K562 (cell line): ENCODE measurements at regions not wholly inside any gene's neighbourhood (a gene's known extent, or its start where the extent isn't known, plus 50 kb on each side); places are given as distances from the start of the nearest gene placed in this dataset.

Experiments used
- ATAC-seq: fragments of 200-7000 bp; cut with Tn5 transposase; 3 replicates; pipeline ENCODE4 v1.9.1; 2020; ENCODE audit warnings: moderate library complexity
- BruUV-seq: library from RNA; stranded (reverse); fragments of 400-500 nt; replicated peaks from 2 replicates; lab custom pipeline; 2021; lab: Mats Ljungman, UMichigan
- CTCF ChIA-PET: fragments of 300-600 bp; formaldehyde crosslinking; extraction: SDS; loops from one replicate; lab custom pipeline; 2021; ENCODE audit warnings: low intra/inter-chr PET ratio; lab: Yijun Ruan, JAX
- POLR2A ChIA-PET: fragments of 300-600, 350-650 bp; sonication (Branson Sonifier 250); formaldehyde crosslinking; extraction: SDS; loops from one replicate; lab custom pipeline; 2021; ENCODE audit warnings: antibody characterized with exemption, inconsistent platforms; lab: Yijun Ruan, JAX
- DNase-seq, 4 experiments: peaks; one replicate each; pipeline versions ENCODE4 v3.0.0 to v3.0.0-alpha.2; 2011 to 2018; ENCODE audit warnings: low spot score in 3 of 4, mixed read lengths in 3 of 4; ENCODE audit errors: extremely low read depth in 1 of 4
- FAIRE-seq: peaks from 2 replicates; lab custom pipeline; 2011; peaks lifted over from hg19 to GRCh38; lab: Jason Lieb, UNC
- H2AFZ ChIP-seq: 2 replicates; pipeline ENCODE4 v1.6.0; 2011; ENCODE audit warnings: low read depth, low read length, control low read depth, inconsistent platforms
- H3K27ac ChIP-seq: fragments of 200-600 bp; 3 replicates; pipeline ENCODE4 v1.8.0; 2011; ENCODE audit warnings: low read depth, mild to moderate bottlenecking, control low read depth, inconsistent platforms, low read length, moderate library complexity, mixed read lengths; ENCODE audit errors: extremely low read depth
- H3K27me3 ChIP-seq, 2 experiments: fragments of 300-600 bp in 1 of 2; 2 replicates in 1 of 2; 3 replicates in 1 of 2; pipeline versions ENCODE4 v1.6.0 to v1.8.0; 2011; ENCODE audit warnings: inconsistent platforms in 2 of 2, low read length in 2 of 2, mild to moderate bottlenecking in 1 of 2, mixed read lengths in 1 of 2, moderate library complexity in 1 of 2; ENCODE audit not compliant: control insufficient read depth in 2 of 2, insufficient read depth in 2 of 2
- H3K36me3 ChIP-seq: fragments of 300-600 bp; 3 replicates; pipeline ENCODE4 v1.8.0; 2011; ENCODE audit warnings: mild to moderate bottlenecking, low read length, inconsistent platforms; ENCODE audit not compliant: control insufficient read depth, insufficient read depth
- H3K4me1 ChIP-seq, 2 experiments: fragments of 200-600 bp in 1 of 2; replicated peaks in 1 of 2; 2 replicates in 1 of 2; 3 replicates in 1 of 2; pipeline versions ENCODE4 v1.5.1 to v1.8.0; 2011; ENCODE audit warnings: inconsistent platforms in 2 of 2, low read length in 2 of 2, mild to moderate bottlenecking in 1 of 2, mixed read lengths in 1 of 2, moderate library complexity in 1 of 2; ENCODE audit not compliant: control insufficient read depth in 2 of 2, insufficient read depth in 2 of 2
- H3K4me2 ChIP-seq: 2 replicates; pipeline ENCODE4 v1.6.1; 2011; ENCODE audit warnings: low read length, control low read depth, inconsistent platforms, mixed read lengths; ENCODE audit not compliant: insufficient read depth
- H3K4me3 ChIP-seq: fragments of 200-600 bp; sonication (generic), shearing (Covaris generic); 2 replicates; pipeline ENCODE4 v1.5.1; 2016; ENCODE audit warnings: control low read depth, inconsistent platforms
- H3K79me2 ChIP-seq: fragments of 200-600 bp; 3 replicates; pipeline ENCODE4 v1.8.0; 2011; ENCODE audit warnings: low read length, inconsistent platforms; ENCODE audit not compliant: control insufficient read depth, insufficient read depth
- H3K9ac ChIP-seq, 2 experiments: 2 replicates each; pipeline versions ENCODE4 v1.6.0 to v1.6.1; 2011; ENCODE audit warnings: low read depth in 2 of 2, low read length in 2 of 2, control low read depth in 1 of 2, inconsistent platforms in 1 of 2, mild to moderate bottlenecking in 1 of 2, mixed read lengths in 1 of 2; ENCODE audit not compliant: insufficient read depth in 1 of 2
- H3K9me1 ChIP-seq: one replicate; pipeline ENCODE4 v1.6.0; 2011; ENCODE audit warnings: inconsistent platforms, mild to moderate bottlenecking, low read length, moderate library complexity; ENCODE audit not compliant: control insufficient read depth, insufficient read depth
- H3K9me3 ChIP-seq: replicated peaks from 2 replicates; pipeline ENCODE4 v1.5.1; 2011; ENCODE audit warnings: low read depth, low read length, inconsistent platforms; ENCODE audit not compliant: control insufficient read depth, insufficient read depth
- H4K20me1 ChIP-seq: replicated peaks from 2 replicates; pipeline ENCODE4 v1.6.1; 2011; ENCODE audit warnings: low read length, inconsistent platforms, mixed read lengths; ENCODE audit not compliant: control insufficient read depth, insufficient read depth
- BCLAF1 ChIP-seq, 2 experiments: fragments of 450-650 bp in 1 of 2; IDR thresholded peaks; 2 replicates each; pipeline ENCODE4 v1.6.1; 2011 to 2017; ENCODE audit warnings: low read depth in 2 of 2, antibody characterized with exemption in 1 of 2, borderline replicate concordance in 1 of 2, low read length in 1 of 2, mild to moderate bottlenecking in 1 of 2, mixed read lengths in 1 of 2; ENCODE audit not compliant: control insufficient read depth in 1 of 2
- BRD4 ChIP-seq: fragments of 200-600 bp; sonication (generic); IDR thresholded peaks from 2 replicates; pipeline ENCODE4 v1.6.1; 2017; ENCODE audit warnings: inconsistent platforms
- CHCHD3 ChIP-seq: fragments of 250-450 bp; sonication (Bioruptor Pico); IDR thresholded peaks from 2 replicates; pipeline ENCODE4 v2.1.2; 2022; ENCODE audit warnings: mild to moderate bottlenecking
- CREBBP ChIP-seq: IDR thresholded peaks from one replicate; pipeline ENCODE4 v1.6.1; 2012; ENCODE audit warnings: low read depth, mild to moderate bottlenecking, control low read depth, inconsistent platforms, low read length
- ELK3 ChIP-seq: fragments of 450-650 bp; formaldehyde crosslinking; IDR thresholded peaks from 2 replicates; pipeline ENCODE4 v1.4.0; 2020; ENCODE audit warnings: mild to moderate bottlenecking
- EZH2 ChIP-seq: IDR thresholded peaks from 2 replicates; pipeline ENCODE4 v1.6.1; 2012; ENCODE audit warnings: low read depth, mild to moderate bottlenecking, inconsistent platforms, low read length, borderline replicate concordance
- HDAC2 ChIP-seq: fragments of 450-650 bp; IDR thresholded peaks from 2 replicates; pipeline ENCODE4 v1.6.1; 2016; ENCODE audit warnings: mild to moderate bottlenecking
- HNRNPL ChIP-seq: fragments of 200-400 bp; formaldehyde crosslinking; IDR thresholded peaks from 2 replicates; pipeline ENCODE4 v1.6.1; 2017; ENCODE audit warnings: low read depth, mild to moderate bottlenecking, low read length
- KDM1A ChIP-seq, 2 experiments: fragments of 450-650 bp; IDR thresholded peaks; 2 replicates each; pipeline ENCODE4 v1.6.1; 2016; ENCODE audit warnings: mild to moderate bottlenecking in 2 of 2
- KLF1 ChIP-seq: fragments of 450-650 bp; IDR thresholded peaks from 2 replicates; pipeline ENCODE4 v1.6.1; 2016; ENCODE audit warnings: missing genetic modification characterization, missing compliant biosample characterization
- NR2C2 ChIP-seq, 2 experiments: fragments of 200-800 bp in 1 of 2; sonication (Bioruptor generic) in 1 of 2; sonication (generic) in 1 of 2; formaldehyde crosslinking in 1 of 2; IDR thresholded peaks; 2 replicates each; pipeline versions ENCODE4 v1.6.1 to v1.8.0; 2016 to 2022; ENCODE audit warnings: mild to moderate bottlenecking in 1 of 2, missing compliant biosample characterization in 1 of 2, missing genetic modification characterization in 1 of 2, missing genetic modification reagents in 1 of 2
- NR4A1 ChIP-seq, 2 experiments: fragments of 250-450 bp in 1 of 2; fragments of 450-650 bp in 1 of 2; sonication (Bioruptor Pico) in 1 of 2; IDR thresholded peaks; 2 replicates each; pipeline versions ENCODE4 v1.4.0 to v1.6.1; 2016 to 2020; ENCODE audit warnings: mild to moderate bottlenecking in 2 of 2, missing compliant biosample characterization in 1 of 2, missing genetic modification characterization in 1 of 2, moderate library complexity in 1 of 2
- PTRF ChIP-seq: fragments of 450-650 bp; IDR thresholded peaks from 2 replicates; pipeline ENCODE4 v1.6.1; 2016; ENCODE audit warnings: mild to moderate bottlenecking, missing genetic modification characterization, missing compliant biosample characterization
- RUNX1 ChIP-seq: sonication (generic); IDR thresholded peaks from 2 replicates; pipeline ENCODE4 v1.6.1; 2016; ENCODE audit warnings: antibody characterized with exemption, low read depth
- SAFB ChIP-seq: fragments of 200-400 bp; formaldehyde crosslinking; IDR thresholded peaks from 2 replicates; pipeline ENCODE4 v1.6.1; 2017; ENCODE audit warnings: low read depth, low read length, borderline replicate concordance
- SOX6 ChIP-seq: fragments of 450-650 bp; IDR thresholded peaks from 2 replicates; pipeline ENCODE4 v1.6.1; 2014; ENCODE audit warnings: mild to moderate bottlenecking
- WGBS: fragments of 100-300 bp; shearing (Covaris generic); methylation state at CpG from one replicate; pipeline ENCODE4 v1.1.6; 2016; ENCODE audit warnings: low coverage, mixed read lengths; ENCODE audit not compliant: insufficient coverage; ENCODE audit errors: missing lambda C conversion rate; 5-methylcytosine and 5-hydroxymethylcytosine counted together
- in situ Hi-C: fragments of 300-500 bp; cut with MboI; formaldehyde crosslinking; loops from 4 replicates; pipeline ENCODE4 v1.15.0; 2018; ENCODE audit warnings: inconsistent platforms, mixed read lengths
- intact Hi-C: fragments of 100-400 bp; cut with micrococcal nuclease; formaldehyde crosslinking; loops from 2 replicates; pipeline ENCODE4 v1.14.2; 2022

- WGBS, result 3% methylated on average over 6 of the region's 24 CpGs
- Histone ChIP-seq H3K79me2 (no peaks in the 10 kb centered on the region), H3K36me3 (no peaks in the 10 kb centered on the region), H3K4me1 (no peaks in the 10 kb centered on the region), H3K9me1 (no peaks in the 10 kb centered on the region), H3K4me2 (no peak overlapping the region), H2AFZ (no peak overlapping the region), H3K9ac (no peak overlapping the region; a peak in 1 of 4 replicates), H3K27me3 (peaks cover 0 to 9% of the 10 kb centered on the region in 2 experiments; a peak in 2 of 5 replicates), H3K9me3 (no peaks in the 10 kb centered on the region), H3K4me3 (no peak overlapping the region), H3K27ac (no peak overlapping the region), H4K20me1 (no peaks in the 10 kb centered on the region)
- POLR2A ChIA-PET, result no interaction called here
- BruUV-seq, result no TSS peak
- CTCF ChIA-PET, result no interaction called here
- in situ Hi-C loops (no loop called here), intact Hi-C loops (no loop called here)
- no peak for FAIRE-seq
- no peak for DNase-seq
- TF ChIP-seq KDM1A (IDR thresholded peaks at IDR 0.05), result no peak
- no peak for TF ChIP-seq BRD4
- no peak for TF ChIP-seq SAFB
- no peak for TF ChIP-seq BCLAF1 (IDR thresholded peaks at IDR 0.05; ENCODE audit: borderline replicate concordance in 1 of 2, control insufficient read depth in 1 of 2, low read depth in 2 of 2, low read length in 1 of 2)
- TF ChIP-seq CHCHD3 (CRISPR knock-in tag), result no peak
- no peak for TF ChIP-seq NR2C2 (CRISPR knock-in tag; IDR thresholded peaks at IDR 0.05)
- TF ChIP-seq NR2C2 (tag; IDR thresholded peaks at IDR 0.05), result no peak
- TF ChIP-seq CREBBP, result no peak
- TF ChIP-seq HDAC2, result no peak
- no peak for TF ChIP-seq RUNX1
- no peak for TF ChIP-seq SOX6
- no peak for TF ChIP-seq HNRNPL
- TF ChIP-seq EZH2, result no peak
- TF ChIP-seq ELK3 (CRISPR knock-in tag), result no peak
- TF ChIP-seq KLF1 (tag), result no peak
- TF ChIP-seq PTRF (tag), result no peak
- no peak for TF ChIP-seq NR4A1 (CRISPR knock-in tag; IDR thresholded peaks at IDR 0.05)
- TF ChIP-seq NR4A1 (tag; IDR thresholded peaks at IDR 0.05), result no peak
- ATAC-seq, result no peak
These were observed 95.8 kb upstream of the GPC1 start for GRCh38 chr2:240339411-240340360.
